GM12892 (cell line): ENCODE measurements at regions not wholly inside any gene's neighbourhood (a gene's known extent, or its start where the extent isn't known, plus 50 kb on each side); places are given as distances from the start of the nearest gene placed in this dataset.

Experiments used
- POLR2A ChIP-seq: IDR thresholded peaks from 2 replicates; pipeline ENCODE4 v1.6.1; 2011; ENCODE audit warnings: low read depth, low read length, control low read depth
- POLR2AphosphoS5 ChIP-seq: IDR thresholded peaks from 2 replicates; pipeline ENCODE4 v1.6.1; 2011; ENCODE audit warnings: low read depth, low read length, control low read depth

DNA sequence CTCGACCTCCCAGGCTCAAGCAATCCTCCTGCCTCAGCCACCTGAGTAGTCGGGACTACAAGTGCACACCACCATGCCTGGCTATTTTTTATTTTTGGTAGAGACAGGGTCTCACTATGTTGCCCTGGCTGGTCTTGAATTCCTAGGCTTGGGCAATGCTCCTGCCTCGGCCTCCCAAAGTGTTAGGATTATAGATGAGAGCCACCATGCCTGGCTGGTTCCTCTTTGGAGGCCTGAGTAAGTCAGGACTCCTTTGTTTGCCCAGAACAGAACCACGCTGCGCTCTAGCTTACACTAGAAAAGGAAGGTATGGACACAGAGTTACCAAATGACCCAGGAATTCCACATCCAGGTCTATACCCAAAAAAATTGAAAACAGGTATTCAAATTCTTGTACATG is 135.9 kb upstream of the SLC1A4 start:
- TF ChIP-seq POLR2AphosphoS5: no peak
- no peak for TF ChIP-seq POLR2A
